Stimulated activated naive B cell treated with anti-CD40 and anti-IgM and Interleukin-4, amounts not matched to agents 10 μg/mL and 1 μg/mL and 100 μg/mL, for 72 hours (primary cell): ENCODE measurements at regions not wholly inside any gene's neighbourhood (a gene's known extent, or its start where the extent isn't known, plus 50 kb on each side); places are given as distances from the start of the nearest gene placed in this dataset.
"Not testable (repeated sequence)": the region's sequence is repeated elsewhere in the genome, so short reads cannot be mapped to it uniquely, and the experiment has no call there.

ENCODE experiments used
- ATAC-seq, 2 donors: fragments of 150-1000 bp; cut with Tn5 transposase; replicated peaks; 2 replicates each; pipeline ENCODE4 v1.10.0; 2021; ENCODE audit warnings: moderate library complexity in 1 of 2
- DNase-seq: peaks from one replicate; pipeline ENCODE4 v3.0.0; 2021
- H3K27ac Mint-ChIP-seq: one replicate; pipeline ENCODE4 v1.8.0; 2022; ENCODE audit warnings: mild to moderate bottlenecking, mixed read lengths
- H3K27me3 Mint-ChIP-seq, 2 donors: one replicate each; pipeline ENCODE4 v1.8.0; 2022; ENCODE audit warnings: mixed read lengths in 2 of 2
- H3K36me3 Mint-ChIP-seq, 2 donors: one replicate each; pipeline ENCODE4 v1.8.0; 2022; ENCODE audit warnings: mixed read lengths in 2 of 2, mild to moderate bottlenecking in 1 of 2
- H3K4me1 Mint-ChIP-seq, 2 donors: one replicate each; pipeline ENCODE4 v1.8.0; 2022; ENCODE audit warnings: mixed read lengths in 2 of 2, mild to moderate bottlenecking in 1 of 2
- H3K4me3 Mint-ChIP-seq, 2 donors: one replicate each; pipeline ENCODE4 v1.8.0; 2022; ENCODE audit warnings: mild to moderate bottlenecking in 2 of 2, mixed read lengths in 2 of 2, moderate library complexity in 1 of 2
- H3K9me3 Mint-ChIP-seq, 2 donors: one replicate each; pipeline ENCODE4 v1.8.0; 2022; ENCODE audit warnings: mixed read lengths in 2 of 2, mild to moderate bottlenecking in 1 of 2

DNA sequence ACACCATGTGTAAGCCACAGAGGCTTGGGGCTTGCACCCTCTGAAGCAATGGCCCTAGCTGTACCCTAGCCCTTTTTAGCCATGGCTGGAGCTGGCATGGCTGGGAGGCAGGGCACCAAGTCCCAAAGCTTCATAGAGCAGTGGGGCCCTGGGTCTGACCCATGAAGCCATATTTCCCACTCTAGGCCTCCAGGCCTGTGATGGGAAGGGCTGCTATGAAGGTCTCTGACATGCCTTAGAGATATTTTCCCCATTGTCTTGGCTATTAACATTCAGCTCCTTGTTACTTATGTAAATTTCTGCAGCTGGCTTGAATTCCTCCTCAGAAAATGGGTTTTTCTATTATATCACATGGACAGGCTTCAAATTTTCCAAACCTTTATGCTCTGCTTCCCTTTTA lies 68.8 kb upstream of the PPP1R12A start:
- H3K27me3 Mint-ChIP-seq, ATAC-seq, H3K4me3 Mint-ChIP-seq, H3K4me1 Mint-ChIP-seq, H3K27ac Mint-ChIP-seq, H3K36me3 Mint-ChIP-seq, DNase-seq, H3K9me3 Mint-ChIP-seq: not testable (repeated sequence)

DNA sequence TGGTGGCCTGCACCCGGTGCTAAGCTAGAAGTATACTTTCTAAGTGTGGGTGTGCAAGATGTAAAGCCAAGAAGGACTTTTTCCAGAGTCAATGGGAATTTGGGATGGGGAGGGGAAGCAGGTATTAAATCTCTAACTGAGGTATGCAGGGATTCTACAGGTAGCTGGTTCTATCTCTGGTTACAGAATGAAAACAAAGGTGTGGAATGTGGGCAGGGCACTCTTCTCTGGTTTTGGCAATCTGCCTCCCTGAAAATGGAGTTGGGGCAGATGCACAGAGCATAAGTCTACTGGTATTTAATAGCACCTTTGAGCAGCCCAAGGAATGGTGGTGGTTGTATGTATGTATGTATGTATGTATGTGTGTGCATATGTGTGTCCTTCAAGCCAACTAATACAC lies 66.7 kb upstream of the PPP1R12A start:
- Mint-ChIP-seq H3K27me3 (no peaks in the 10 kb centered on the region), H3K4me3 (no peak overlapping the region), H3K27ac (no peak overlapping the region), H3K36me3 (no peaks in the 10 kb centered on the region), H3K4me1 (peaks cover 4 to 18% of the 10 kb centered on the region in 2 donors), H3K9me3 (no peaks in the 10 kb centered on the region)
- ATAC-seq (no peak), DNase-seq (no peak)

DNA sequence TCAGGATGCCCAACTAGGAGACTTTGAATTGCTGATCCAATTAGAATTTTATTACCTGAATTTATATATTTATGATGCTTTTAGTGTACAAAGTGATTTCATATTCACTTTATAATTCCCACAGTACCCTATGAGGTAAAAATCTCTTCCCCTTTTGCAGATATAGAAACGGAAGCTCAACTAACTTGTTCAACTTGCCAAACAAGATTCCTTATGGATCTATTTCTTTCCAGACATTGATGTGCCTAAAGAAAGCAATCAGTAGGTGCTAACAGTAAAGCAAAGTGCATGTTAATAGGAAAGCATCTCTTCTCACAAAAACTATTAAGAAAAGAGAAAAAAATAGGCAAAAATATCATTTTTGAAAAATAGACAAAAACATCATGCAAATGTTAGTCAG lies 65.9 kb upstream of the PPP1R12A start:
- ATAC-seq (no peak), DNase-seq (no peak)
- Mint-ChIP-seq H3K27me3 (no peaks in the 10 kb centered on the region), H3K36me3 (no peaks in the 10 kb centered on the region), H3K27ac (no peak overlapping the region), H3K4me3 (no peak overlapping the region), H3K4me1 (peaks cover 4 to 18% of the 10 kb centered on the region in 2 donors), H3K9me3 (no peaks in the 10 kb centered on the region)

- Mint-ChIP-seq H3K9me3 (no peaks in the 10 kb centered on the region), H3K4me3 (no peak overlapping the region)
- ATAC-seq, result no peak
Observed at GRCh38 chr12:79998554-79998953, 63.7 kb upstream of the PPP1R12A start.

DNA sequence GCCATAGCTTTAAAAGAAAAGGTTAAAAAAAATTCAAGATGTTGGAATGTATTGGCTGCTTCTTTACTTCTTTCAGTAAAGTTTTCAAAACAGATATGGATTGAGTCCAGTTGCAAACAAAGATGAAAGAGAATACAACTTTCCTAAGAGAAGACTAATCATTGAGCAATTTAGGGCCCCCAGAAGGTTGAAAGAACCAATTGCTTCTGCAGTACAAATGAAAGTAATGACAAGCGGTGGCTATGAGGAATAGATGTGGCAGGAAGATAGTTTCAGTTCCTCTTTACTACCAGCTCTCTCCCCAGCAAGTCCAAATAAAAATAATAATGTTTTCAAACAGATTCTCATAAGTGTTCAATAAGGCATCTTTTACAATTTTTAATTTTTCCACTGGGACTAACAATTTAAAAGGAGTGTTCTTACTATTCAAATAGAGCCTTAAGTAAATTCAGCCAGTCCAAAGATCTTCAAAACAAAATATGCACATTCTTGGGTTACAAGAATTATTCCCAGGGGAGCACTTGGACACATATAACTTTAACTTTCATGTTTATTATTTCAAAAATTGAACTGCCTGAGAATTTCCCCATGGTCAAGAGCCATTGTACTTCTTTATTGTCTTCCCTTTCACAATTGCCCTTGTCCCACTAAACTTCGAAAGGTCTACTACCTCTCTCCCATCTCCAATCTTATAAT lies 62.3 kb upstream of the PPP1R12A start:
- Mint-ChIP-seq H3K27me3 (no peaks in the 10 kb centered on the region), H3K4me3 (no peak overlapping the region), H3K4me1 (peaks cover 4 to 11% of the 10 kb centered on the region in 2 donors), H3K36me3 (no peaks in the 10 kb centered on the region), H3K27ac (no peak overlapping the region), H3K9me3 (no peaks in the 10 kb centered on the region)
- DNase-seq (no peak), ATAC-seq (peak; percentile 89 to 96)

More at GRCh38 chr12:79998554-79998953, 63.7 kb upstream of the PPP1R12A start:
- peaks cover 4 to 11% of the 10 kb centered on the region in 2 donors for H3K4me1 Mint-ChIP-seq
- H3K27ac Mint-ChIP-seq, result no peak overlapping the region
- H3K36me3 Mint-ChIP-seq, result no peaks in the 10 kb centered on the region
- no peaks in the 10 kb centered on the region for H3K27me3 Mint-ChIP-seq
- DNase-seq, result no peak

- ATAC-seq, H3K36me3 Mint-ChIP-seq, H3K9me3 Mint-ChIP-seq, DNase-seq, H3K4me3 Mint-ChIP-seq, H3K27ac Mint-ChIP-seq, H3K27me3 Mint-ChIP-seq: not testable (repeated sequence)
- peaks cover 4 to 11% of the 10 kb centered on the region in 2 donors for H3K4me1 Mint-ChIP-seq
Observed at GRCh38 chr12:79995385-79996084, 60.6 kb upstream of the PPP1R12A start.

DNA sequence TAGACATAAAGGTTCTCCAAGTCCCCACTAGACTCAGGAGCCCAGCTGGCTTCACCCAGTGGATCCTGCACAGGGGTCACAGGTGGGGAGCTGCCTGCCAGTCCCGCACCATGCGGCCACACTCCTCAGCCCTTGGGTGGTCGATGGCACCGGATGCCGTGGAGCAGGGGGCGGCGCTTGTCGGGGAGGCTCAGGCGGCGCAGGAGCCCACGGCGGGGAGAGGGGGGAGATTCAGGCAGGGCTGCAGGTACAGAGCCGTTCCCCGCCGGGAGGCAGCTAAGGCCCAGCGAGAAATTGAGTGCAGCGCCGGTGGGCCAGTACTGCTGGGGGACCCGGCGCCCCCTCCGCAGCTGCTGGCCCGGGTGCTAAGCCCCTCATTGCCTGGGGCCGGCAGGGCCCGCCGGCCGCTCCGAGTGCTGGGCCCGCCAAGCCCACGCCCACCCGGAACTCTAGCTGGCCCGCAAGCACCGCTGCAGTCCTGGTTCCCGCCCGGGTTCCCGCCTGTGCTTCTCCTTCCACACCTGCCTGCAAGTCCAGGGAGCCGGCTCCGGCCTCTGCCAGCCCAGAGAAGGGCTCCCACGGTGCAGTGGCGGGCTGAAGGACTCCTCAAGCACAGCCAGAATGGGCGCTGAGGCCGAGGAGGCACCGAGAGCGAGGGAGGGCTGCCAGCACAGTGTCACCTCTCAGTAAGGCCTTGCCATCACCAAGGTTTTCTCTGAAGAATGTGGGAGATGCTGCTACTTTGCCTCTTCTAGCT lies 58.4 kb upstream of the PPP1R12A start:
- DNase-seq (no peak), ATAC-seq (no peak)
- Mint-ChIP-seq H3K9me3 (no peaks in the 10 kb centered on the region), H3K4me3 (no peak overlapping the region), H3K27ac (no peak overlapping the region), H3K4me1 (peaks cover 4 to 11% of the 10 kb centered on the region in 2 donors), H3K36me3 (no peaks in the 10 kb centered on the region), H3K27me3 (peaks cover 0 to 3% of the 10 kb centered on the region in 2 donors)

DNA sequence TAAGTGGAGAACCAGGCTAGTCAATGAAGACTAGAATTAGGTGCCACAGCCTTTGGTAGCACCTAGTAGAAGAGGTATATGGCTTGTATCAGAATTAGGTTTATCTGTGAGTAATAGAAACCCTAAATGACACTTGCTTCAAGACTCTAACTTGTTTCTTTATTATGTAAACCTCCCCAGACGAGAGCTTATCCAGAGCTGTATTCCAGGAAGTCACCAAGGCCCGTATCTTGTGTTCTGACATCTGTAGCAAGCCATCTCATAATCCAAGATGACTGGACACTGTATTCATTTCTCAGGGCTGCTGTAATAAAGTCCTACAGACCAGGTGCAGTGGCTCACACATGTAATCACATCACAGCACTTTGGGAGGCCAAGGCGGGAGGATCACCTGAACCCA lies 56.7 kb upstream of the PPP1R12A start:
- Mint-ChIP-seq H3K27ac (no peak overlapping the region), H3K36me3 (no peaks in the 10 kb centered on the region), H3K27me3 (peaks cover 9 to 17% of the 10 kb centered on the region in 2 donors), H3K4me1 (no peaks in the 10 kb centered on the region), H3K4me3 (no peak overlapping the region), H3K9me3 (no peaks in the 10 kb centered on the region)
- no peak for ATAC-seq
- DNase-seq, result no peak

DNA sequence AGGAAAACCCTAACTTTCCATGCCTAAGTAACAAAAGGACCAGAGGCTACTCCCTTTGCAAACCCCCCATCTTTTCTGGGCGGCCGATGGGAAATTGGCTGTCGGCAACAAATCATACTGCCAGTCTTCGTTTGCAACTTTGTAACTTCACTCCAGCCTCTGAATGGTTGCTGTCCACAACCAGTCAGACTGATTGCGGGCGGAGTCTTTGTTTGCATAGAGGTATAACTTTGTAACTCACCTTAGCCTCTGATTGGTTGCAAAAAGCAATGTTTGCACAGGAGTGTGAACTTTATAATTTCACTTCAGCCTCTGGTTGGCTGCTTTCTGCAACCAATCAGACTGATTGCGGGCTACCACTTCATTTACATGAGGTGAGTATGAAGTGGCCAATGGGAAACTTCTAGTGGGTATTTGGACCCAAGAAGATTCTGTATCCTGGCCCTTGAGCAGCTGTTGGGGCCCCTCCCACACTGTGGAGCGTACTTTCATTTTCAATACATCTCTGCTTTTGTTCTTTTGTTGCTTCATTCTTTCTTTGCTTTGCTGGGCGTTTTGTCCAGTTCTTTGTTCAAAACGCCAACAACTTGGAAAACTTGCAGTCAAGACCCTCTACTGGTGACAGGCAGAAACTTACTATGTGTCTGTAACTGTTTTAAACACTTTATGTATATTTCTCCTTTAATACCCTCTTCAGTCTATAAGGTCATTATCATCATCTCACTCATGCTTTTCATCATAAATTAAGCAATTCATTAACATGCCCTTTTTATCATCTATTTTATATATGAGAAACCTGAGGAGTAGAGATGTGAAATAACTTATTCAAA lies 55.8 kb upstream of the PPP1R12A start:
- H3K27ac Mint-ChIP-seq, H3K36me3 Mint-ChIP-seq, H3K9me3 Mint-ChIP-seq, DNase-seq, H3K4me1 Mint-ChIP-seq, H3K4me3 Mint-ChIP-seq, ATAC-seq: not testable (repeated sequence)
- H3K27me3 Mint-ChIP-seq, result peaks cover 13 to 18% of the 10 kb centered on the region in 2 donors

DNA sequence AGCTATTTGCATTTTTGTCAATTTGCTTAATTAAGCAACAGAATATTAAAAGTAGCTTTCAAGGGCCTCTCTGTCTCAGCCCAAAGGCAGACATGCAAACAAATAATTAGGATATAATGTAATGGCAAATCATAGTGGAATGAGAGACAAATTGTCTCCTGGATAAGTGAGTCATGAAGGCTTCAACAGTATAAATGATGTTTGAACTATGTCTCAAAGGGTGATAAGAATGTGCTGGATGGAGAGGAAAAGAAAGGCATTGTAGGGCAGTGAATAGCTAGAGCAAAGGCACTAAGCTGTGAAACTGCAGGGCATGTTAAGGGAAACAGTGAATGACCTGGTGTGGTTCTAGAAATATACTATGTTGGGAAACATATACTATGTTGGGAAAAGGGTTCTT lies 53.5 kb upstream of the PPP1R12A start:
- Mint-ChIP-seq H3K27ac (no peak overlapping the region), H3K36me3 (no peaks in the 10 kb centered on the region), H3K9me3 (no peaks in the 10 kb centered on the region), H3K4me1 (no peaks in the 10 kb centered on the region), H3K27me3 (peaks cover 22 to 28% of the 10 kb centered on the region in 2 donors), H3K4me3 (no peak overlapping the region)
- no peak for DNase-seq
- ATAC-seq, result no peak

GRCh38 chr12:79987731-79988130 lies 52.8 kb upstream of the PPP1R12A start:
- Mint-ChIP-seq H3K27me3 (peaks cover 28 to 35% of the 10 kb centered on the region in 2 donors), H3K4me1 (no peaks in the 10 kb centered on the region), H3K9me3 (no peaks in the 10 kb centered on the region), H3K4me3 (no peak overlapping the region), H3K27ac (no peak overlapping the region), H3K36me3 (no peaks in the 10 kb centered on the region)
- DNase-seq, result no peak
- ATAC-seq, result no peak
